GM12891 (cell line): ENCODE measurements at regions not wholly inside any gene's neighbourhood (a gene's known extent, or its start where the extent isn't known, plus 50 kb on each side); places are given as distances from the start of the nearest gene placed in this dataset.

Source experiments
- POLR2AphosphoS5 ChIP-seq: IDR thresholded peaks from 2 replicates; pipeline ENCODE4 v1.6.1; 2011; ENCODE audit warnings: low read depth, low read length, control low read depth
- TAF1 ChIP-seq: IDR thresholded peaks from 2 replicates; pipeline ENCODE4 v1.6.1; 2011; ENCODE audit warnings: low read depth, low read length, control low read depth

GRCh38 chr6:43871284-43871683 lies 101.3 kb downstream of the VEGFA start:
- TF ChIP-seq TAF1 (no peak), POLR2AphosphoS5 (no peak)
